ENCODE measurements at regions not wholly inside any gene's neighbourhood (a gene's known extent, or its start where the extent isn't known, plus 50 kb on each side); places are given as distances from the start of the nearest gene placed in this dataset.
"Not testable (repeated sequence)": the region's sequence is repeated elsewhere in the genome, so short reads cannot be mapped to it uniquely, and the experiment has no call there.

DNA sequence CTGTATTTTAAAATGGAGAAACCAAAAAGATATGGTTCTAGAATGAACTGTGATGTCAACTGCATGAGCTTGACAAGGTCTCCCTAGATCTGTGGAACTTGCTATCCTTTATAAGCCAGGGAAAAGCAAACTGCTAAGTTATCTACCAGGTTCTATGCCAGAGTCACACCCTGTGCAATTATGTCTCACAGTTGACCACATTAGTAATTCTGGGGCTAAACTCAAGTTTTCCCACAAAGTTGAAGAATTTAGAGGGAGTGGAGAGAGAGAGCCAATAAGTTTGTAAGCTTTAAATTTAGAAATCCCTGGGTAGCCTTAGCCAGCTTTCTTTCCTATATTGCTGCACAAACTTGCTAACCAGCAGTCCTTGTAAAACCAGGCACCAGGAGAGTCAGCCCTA, 407.0 kb upstream of the SASH1 start:
- no peak for DNase-seq

DNA sequence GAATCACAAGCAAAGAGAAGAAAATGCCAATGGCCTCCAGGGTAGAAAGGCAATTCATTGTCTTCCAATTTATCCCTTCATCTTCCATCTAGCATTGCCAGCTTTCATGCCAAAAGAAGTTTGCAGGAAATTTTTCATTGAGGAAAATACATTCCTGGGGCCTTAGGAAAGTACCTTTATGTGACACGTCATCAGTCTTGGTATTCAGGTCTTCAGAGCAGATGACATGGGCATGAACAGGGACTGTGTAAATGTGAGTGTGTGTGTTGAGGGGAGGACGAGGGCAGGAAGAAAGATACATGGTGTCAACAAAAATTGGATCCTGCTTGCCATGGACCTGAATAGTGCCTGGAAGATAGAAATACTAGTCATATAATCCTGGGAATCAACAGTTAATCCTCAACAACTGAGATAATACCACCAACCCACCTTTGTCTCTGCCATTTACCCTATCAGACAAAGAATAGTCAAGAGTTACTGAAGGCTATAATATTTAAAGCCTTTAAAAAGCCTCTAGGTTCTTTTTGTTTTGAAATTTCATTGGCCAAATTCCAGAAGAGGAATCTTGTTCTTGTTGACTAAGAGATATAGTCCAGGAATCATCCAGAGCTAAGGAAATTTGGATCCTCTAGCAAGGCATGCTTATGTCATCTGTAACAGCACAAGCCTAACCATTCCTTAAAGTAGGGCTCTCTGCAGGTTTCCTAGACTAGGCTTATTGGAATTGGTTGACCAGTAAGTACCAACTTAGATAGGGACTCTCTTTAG, 405.8 kb upstream of the SASH1 start:
- no peak for DNase-seq

DNA sequence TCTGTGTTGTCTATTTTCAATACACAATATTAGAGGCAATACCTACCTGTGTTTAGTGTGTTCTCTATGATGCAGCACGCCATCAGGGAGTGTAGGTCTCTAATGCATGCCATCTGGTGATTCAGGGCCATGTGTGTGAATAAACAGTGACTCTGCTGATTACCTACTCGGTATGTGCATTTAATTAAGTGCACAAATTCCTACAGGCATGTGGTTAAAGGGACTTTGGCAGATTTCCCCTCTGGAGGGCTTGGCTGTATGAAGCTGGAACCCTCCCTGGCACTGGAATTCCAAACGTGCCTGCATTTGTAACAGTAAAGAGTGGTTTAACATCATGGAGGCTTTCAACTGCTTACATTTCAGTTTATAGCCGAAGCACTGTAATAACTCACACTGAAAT, 401.5 kb upstream of the SASH1 start:
- DNase-seq: no peak

DNA sequence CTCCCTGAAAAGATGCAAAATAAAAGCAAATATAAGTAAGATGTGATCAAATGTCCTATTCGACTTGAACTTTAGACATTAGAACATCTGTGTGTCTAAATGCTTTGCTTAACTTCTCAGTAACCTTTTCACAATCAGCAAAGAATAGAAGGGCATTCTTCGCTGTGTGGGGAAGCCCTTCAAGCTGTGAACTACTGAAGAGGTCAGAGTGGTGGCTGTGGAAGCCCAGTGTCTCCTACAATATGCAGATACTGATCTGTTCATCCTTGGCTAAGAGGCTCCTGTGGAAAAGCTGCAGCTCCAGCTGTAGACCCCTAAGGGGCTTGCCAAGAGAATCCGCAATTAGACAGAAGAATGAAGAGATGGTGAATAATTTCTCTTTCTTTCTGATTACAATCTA, 400.3 kb upstream of the SASH1 start:
- no peak for DNase-seq

DNA sequence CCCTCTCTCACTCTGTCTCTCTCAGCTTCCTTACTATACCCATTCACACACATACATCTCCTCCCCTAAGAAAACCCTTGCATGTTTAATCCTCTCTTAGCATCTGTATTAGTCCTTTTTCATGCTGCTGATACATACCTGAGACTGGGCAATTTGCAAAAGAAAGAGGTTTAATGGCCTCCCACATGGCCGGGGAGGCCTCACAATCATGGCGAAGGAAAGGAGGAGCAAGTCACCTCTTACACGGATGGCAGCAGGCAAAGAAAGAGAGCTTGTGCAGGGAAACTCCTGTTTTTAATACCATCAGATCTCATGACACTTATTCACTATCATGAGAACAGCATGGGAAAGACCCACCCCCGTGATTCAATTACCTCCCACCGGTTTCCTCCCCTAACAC, 398.5 kb upstream of the SASH1 start:
- no peak for DNase-seq

DNA sequence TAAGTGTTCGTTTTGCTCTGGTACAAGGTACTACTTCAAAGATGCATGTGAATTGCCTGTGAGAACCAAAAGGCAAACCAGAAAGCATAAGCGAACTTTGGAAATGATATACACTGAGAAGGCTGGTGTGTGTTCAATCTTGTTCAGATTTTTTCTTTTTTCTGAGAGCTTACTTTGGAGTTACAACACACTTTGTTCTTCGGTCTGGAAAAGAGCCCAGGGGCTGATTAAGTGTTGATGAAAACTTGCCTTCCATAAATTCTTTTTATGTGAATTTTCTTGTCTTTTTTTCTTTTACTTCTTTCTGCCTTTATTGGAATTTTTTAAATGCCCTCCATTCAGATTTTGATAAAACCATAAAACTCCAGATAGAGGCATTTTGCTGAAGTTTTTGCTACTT, 395.1 kb upstream of the SASH1 start:
- DNase-seq: no peak

DNA sequence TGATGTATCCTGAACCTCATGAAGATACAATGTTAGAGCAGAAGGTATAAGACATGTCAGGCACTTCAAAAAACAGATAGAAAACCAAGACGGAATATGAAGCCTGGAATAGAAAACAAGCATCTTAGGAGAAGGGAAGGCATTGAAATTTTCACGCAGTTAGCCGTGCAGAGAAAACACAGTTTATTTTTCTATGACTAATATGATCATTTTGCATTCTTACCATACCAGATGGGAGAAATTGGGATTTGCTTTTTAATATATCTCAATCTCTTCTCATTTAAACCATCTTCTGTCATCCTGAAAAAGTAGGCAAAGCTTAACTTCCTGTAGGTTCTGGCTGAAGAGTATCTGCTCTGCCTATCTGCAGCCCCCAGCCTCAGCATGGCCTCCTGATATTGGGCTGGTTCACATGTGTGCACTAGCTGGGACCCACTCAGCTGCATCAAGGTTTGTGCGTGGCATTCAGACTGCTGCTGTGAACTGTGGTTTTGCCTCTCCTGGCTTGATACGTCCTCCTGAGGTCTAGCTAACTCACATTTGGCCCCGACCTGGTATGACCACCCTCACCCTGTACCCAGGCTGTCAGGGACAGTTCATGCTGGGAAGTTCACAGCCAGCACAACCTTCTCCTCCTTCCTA, 392.5 kb upstream of the SASH1 start:
- DNase-seq: no peak

DNA sequence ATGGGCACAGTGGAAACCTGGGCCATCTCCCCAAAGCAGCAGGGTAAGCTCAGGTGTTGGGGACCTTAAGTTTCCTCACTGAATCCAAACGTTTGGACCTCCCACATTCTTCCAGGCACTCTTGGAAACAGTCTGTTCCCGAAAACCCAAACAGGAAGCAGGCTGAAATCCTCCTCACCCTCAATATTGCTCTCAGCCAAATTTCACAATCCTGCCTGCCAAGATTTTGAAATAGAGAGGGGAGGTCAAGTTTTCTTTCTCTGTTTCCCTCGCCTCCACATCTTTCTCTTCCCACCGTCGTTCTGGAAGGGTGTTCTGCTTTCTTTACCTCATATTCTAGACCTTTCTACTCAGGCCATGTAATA, 392.0 kb upstream of the SASH1 start:
- no peak for DNase-seq

DNA sequence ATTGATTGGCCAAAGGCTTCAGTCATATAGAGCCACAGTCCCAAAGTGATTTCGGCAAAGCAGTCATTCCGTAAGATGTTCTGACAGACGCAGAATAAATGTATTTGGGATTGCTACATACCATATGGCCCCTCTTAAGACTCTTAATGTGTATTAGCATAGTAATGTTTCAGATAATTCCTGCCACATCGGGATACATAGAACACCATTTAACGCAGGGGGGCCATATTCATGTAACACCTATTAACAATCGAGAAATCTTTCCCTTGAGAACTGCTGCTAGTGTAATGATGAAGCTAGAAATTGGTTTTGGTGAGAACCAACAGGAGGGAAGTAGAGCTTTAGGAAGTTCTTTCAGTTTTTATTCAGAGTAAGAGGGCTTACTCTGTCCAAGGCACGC, 390.9 kb upstream of the SASH1 start:
- DNase-seq: no peak

DNA sequence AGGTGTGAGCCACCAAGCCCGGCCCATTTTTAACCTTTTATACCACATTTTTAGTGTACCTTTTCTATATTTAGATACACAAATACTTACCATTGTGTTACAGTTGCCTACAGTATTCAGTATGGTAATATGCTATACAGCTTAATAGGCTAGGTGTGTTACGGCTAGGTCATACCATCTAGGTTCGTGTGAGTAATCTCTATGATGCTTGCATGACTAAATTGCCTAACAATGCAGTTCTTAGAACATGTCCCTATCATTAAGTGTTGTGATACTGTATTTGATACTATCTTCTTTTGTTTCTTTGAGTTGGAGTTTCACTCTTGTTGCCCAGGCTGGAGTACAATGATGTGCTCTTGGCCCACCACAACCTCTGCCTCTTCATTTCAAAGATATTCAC, 387.7 kb upstream of the SASH1 start:
- DNase-seq: no peak

DNA sequence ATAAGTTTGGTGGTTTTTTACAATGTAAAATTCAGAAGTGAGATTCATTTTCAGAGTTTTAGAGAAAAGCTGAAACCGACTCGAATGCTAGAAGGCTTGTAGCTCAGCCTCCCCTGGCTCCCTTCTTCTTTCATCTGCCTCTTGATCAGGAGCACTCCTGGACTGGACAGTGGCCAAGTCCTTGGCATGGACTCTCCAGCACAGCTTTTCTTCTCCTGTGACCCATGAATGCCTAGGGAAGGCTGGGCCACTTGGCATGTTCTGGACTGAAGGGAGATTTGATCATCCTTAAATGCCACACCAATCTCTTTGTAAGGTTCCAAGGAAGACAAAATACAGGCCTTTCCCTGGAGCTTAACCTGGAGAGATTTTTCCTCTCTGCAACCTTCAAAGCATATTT, 384.0 kb upstream of the SASH1 start:
- no peak for DNase-seq

DNA sequence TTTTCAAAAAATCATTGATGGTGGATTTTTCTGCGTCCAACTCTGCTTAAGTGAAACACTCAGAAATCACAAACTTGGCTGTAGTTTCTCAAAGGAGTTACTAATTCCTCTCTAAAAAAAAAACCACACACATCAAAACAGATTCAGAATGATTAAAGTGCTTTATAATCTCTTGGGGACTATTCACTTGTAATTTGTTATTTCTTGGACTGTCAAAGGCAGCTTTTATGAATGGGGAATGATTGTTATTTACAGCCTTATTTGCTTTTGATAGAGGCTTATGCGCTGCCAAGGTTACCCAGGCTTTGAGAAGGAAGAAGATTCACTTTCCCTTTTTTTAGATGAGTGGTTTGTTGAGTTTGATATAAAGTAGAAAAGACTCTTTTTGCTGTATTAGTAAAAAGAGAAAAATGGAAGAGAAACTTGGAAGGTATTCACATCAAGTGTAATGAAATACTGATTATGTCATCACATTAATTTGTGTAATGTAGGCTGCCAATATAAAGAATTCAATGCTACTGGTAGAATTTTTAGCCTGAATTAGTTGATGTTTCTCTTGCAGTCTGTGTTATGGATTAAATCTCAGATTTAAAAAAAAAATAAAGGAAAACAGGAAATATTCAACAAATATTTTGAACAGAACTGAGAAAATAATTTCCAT, 381.0 kb upstream of the SASH1 start:
- DNase-seq: no peak

DNA sequence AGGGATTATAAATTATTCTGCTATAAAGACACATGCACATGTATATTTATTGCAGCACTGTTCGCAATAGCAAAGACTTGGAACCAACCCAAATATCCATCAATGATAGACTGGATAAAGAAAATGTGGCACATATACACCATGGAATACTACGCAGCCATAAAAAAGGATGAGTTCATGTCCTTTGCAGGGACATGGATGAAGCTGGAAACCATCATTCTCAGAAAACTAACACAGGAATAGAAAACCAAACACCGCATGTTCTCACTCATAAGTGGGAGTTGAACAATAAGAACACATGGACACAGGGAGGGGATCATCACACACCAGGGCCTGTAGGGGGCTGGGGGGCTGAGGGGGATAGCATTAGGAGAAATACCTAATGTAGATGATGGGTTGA, 377.2 kb upstream of the SASH1 start:
- DNase-seq: not testable (repeated sequence)

DNA sequence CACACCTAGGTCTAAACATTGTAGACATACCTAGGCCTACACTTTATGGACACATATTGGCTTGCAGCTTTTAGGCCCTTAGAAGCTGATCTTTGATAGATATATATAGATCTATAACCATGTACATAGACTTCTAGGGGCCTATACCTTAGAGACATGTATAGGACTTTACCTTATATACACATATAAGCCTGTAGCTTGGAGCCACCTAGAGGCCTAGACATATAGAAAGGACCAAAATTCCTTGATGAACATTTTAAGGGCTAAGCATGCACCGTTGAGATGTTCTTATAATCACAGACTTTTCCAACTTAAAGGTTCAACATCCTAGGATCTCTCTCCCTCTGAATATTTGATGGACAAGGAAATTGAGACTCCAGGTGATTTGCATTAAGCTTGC, 371.7 kb upstream of the SASH1 start:
- no peak for DNase-seq

DNA sequence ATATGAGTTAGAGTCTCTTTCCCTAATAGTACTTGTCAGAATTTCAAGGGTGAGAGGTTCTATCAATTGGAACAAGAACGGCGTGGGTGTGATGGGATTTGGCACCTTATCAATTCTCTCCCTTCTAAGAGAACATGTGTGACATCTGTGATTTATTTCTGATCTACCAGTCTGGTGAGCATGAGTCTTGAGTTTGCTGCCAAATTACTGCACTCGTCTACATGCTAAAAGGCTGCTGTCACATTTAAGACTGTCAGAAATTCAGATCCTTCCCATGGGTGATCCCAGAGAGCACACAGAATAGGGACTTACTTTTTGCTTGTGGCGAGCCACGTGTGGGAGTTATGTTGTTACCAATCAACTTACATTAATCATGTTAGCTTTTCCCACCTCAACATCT, 370.2 kb upstream of the SASH1 start:
- DNase-seq: no peak

DNA sequence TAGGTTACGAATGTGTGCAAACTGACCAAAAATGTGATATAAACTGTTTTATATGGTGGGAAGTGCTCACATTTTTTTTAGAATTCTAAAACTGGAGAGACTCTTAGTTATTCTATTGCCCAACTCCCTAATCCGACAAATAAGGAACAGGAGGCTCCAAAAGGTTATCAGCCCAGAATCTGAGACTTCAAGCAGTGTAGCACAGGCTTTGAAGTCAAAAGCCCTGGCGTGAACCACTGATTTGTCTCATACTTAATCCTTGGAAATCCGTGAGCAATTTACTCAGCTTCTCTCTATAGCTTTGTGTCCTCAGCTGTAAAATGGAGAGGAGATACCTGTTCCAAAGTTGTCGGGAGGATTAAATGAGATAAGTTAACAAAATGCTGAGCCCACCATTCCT, 368.8 kb upstream of the SASH1 start:
- no peak for DNase-seq

DNA sequence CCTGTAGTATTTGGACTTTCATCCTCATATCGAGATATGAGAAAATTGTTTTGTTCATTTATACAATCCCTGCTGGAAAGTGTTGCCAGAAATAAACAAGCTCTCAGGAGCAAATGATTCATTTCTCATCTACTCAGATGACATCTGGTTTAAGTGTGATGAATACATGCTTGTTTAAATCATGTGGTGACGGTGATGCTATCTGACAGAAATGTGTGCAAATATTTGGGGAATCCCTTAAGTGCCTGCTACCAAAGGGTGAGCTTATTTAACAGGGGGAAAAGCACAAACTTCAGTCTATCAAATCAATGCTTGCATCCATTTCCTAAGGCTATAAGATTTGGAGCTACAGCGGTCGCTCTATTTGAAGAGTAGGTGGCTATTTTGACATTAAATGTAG, 368.3 kb upstream of the SASH1 start:
- DNase-seq: no peak

DNA sequence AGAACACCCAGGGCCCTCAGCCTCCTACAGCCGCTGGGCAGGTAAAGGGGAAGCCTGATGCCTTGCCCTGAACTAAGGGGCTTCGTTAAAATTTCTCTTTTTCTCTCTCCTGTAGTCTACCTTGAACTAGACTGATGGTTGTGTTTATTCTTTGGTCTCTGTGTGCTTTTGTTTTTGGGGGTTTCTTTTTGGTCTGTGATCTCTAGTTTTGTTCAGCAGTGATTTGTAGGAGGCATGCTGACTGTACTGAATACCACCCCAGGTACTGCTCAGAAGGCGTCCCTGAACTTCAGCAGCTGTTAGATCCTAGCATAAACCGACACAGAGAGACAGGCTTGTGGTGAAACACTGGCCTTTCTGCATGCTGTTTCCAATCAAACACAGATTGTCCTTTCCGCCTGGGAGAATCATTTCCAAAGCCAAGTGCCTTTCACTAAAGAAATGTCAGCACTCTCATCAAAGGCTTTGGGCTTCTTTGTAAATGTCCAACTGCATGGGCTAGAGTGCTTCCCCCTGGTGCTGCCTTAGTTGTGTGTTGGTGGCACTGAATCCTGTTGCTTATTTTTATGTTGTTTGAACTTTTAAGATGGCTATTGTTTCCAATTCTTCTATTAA, 364.7 kb upstream of the SASH1 start:
- DNase-seq: no peak

DNA sequence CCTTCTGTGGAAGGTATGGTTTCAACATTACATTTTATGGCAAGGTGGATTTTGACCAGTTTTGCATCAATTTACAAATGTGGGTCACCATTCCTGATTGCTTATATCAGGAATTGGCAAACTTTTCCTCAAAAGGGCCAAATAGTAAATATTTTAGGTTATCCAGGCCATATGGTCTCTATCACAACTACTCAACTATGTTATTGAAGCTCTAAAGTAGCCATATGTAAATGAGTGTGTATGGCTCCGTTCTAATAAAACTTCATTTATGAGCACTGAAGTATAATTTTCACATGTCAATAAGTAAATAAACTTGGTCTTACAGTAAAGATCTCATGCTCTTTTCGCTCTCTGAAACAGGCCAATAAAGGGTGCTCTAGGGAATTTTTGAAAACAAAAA, 362.7 kb upstream of the SASH1 start:
- DNase-seq: no peak

DNA sequence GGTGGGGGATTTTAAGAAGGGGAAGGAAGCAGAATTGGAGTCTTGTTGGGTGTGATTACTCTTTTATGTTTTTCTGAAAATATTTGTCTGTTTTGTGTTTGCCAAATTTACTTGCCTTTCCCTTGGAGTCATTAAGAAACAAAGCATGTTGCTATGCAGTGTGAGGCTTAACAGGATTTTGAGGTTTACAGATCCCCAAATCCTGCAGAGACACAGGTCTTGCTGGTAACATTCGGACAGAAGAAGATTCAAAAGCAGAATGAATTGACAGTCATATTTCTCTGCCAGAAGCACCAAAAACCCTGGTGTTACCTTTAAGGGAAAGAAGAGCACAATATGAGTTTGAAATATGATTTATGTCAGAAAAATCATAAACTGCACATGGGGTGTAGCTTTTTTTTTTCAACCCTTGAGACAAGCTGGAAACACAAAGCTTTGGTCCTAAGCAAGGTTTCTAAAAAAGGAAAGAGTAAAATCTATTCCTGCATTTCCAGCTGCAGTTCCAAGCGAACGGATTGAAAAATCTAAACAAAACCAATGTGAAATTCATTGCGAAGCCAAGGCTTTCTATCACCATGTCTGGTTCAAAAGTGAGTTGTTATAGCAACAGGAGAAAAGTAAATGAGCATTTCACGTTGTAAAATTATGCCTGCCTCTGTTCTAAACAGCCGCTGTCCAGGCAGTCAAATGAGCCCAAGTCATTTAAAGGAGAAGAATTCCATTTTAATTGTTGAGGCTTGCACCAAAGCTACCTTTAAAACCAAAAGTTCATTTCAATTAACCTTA, 358.9 kb upstream of the SASH1 start:
- DNase-seq: no peak

DNA sequence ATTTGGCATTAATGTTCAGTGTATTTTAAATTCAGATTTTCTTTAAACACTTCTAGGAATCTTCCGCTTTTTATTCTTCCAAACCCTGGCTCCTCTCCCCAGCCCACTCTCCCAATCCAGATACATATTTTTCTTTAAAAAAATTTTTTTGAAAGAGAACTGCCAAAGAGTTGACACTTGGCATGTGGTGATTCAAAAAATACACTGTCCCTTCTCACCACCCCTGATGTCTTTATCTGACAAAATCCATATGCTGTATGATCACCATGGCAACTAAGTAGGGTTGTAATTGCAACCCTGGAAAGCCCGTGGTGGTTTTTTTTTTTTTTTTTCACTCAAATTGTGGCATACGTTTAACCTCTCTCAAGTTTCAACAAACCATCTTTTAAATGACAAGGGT, 355.8 kb upstream of the SASH1 start:
- no peak for DNase-seq

DNA sequence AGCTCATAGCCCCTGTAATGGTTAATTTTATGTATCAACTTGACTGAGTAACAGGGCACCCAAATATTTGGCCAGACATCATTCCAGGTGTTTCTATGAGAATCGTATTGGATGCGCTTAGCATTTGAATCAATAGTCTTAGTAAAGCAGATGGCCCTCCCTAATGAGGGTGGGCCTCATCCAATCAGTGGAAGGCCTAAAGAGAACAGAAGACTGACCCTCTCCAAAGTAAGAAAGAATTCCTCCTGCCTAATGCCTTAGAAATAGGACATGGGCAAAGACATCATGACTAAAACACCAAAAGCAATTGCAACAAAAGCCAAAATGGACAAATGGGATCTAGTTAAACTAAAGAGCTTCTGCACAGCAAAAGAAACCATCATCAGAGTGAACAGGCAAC, 352.5 kb upstream of the SASH1 start:
- no peak for DNase-seq

DNA sequence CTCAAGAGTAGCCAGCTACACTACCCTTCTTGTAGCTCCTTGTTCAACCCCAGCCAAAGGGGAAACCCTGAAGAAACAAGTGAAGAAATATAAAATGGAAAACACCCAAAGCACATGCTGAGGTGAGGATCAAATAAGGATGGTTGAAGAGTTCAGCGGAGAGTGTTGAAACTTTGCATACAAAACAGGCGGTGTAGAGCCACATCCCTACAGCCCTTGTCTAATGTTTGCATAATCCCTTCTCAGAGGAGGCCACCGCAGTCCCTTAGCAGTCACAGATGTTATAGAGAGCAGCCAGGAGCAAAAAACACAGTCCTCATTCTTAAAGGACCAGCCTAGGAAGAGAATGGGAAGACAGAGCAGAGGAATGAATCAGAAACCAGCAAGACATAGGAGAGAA, 350.7 kb upstream of the SASH1 start:
- no peak for DNase-seq

All from NCI-H2081 treated with DMSO at 0.1 percent for 48 hours (cell line).